ENCODE measurements at regions not wholly inside any gene's neighbourhood (a gene's known extent, or its start where the extent isn't known, plus 50 kb on each side); places are given as distances from the start of the nearest gene placed in this dataset.

- H3K4me3 ChIP-seq (ENCODE audit: low read depth, low read length) = no peak overlapping the region
- TF ChIP-seq, protein P1, sequence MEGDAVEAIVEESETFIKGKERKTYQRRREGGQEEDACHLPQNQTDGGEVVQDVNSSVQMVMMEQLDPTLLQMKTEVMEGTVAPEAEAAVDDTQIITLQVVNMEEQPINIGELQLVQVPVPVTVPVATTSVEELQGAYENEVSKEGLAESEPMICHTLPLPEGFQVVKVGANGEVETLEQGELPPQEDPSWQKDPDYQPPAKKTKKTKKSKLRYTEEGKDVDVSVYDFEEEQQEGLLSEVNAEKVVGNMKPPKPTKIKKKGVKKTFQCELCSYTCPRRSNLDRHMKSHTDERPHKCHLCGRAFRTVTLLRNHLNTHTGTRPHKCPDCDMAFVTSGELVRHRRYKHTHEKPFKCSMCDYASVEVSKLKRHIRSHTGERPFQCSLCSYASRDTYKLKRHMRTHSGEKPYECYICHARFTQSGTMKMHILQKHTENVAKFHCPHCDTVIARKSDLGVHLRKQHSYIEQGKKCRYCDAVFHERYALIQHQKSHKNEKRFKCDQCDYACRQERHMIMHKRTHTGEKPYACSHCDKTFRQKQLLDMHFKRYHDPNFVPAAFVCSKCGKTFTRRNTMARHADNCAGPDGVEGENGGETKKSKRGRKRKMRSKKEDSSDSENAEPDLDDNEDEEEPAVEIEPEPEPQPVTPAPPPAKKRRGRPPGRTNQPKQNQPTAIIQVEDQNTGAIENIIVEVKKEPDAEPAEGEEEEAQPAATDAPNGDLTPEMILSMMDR (IDR thresholded peaks at IDR 0.05; ENCODE audit: low read depth, low read length) = no peak
- no peak for TF ChIP-seq MAX (IDR thresholded peaks at IDR 0.05; ENCODE audit: low read depth, low read length)
- DNase-seq (ENCODE audit: low read depth) = no peak
These were observed 122.2 kb downstream of the ACTL8 start for GRCh38 chr1:17877316-17877715.

DNA sequence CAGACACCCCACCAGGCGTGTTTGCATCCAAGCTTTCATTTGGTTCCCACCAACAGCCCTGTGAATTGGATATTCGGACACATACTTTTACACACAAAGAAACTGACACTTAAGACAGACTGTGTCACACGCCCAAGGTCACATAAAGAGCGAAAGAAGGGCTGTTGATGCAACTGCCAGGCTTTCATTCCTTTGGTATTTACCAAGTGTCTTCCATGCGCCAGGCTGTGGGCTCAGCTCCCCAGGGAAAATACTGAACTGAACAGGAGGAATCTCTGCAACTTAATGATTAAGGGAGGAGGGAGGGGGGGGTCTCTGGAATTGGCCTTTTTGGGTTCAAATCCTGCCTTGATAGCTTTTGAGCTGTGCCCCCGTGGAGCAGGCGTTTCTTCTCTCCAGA, 122.8 kb downstream of the ACTL8 start:
- TF ChIP-seq, protein P1 (IDR thresholded peaks at IDR 0.05; ENCODE audit: low read depth, low read length) = no peak
- TF ChIP-seq MYC (IDR thresholded peaks at IDR 0.05; ENCODE audit: low read depth, low read length) = no peak
- TF ChIP-seq MAX (IDR thresholded peaks at IDR 0.05; ENCODE audit: low read depth, low read length) = no peak
- TF ChIP-seq POLR2A (IDR thresholded peaks at IDR 0.05; ENCODE audit: extremely low read depth, insufficient read length) = no peak
- DNase-seq (ENCODE audit: low read depth) = no peak
- no peak overlapping the region for H3K4me3 ChIP-seq (ENCODE audit: low read depth, low read length)

DNA sequence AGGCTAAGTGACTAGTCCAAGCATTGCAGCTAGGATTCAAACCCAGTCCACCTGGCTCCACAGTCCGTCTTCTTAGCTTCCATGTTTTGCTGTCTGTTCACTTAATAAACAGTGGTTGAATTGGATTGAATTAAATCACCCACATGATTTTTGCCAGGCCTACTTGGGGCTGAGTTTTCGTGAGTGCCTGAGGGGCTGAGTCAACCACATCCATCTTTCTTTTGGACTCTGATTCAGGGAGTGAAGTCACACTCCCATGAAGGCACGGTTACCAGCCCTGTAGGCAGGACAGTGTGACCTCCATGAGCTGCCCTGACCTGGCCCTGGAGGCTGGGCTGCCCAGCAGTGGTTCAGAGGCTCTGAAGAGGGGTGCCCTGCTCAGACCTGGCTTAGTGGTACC, 123.7 kb downstream of the ACTL8 start:
- DNase-seq (ENCODE audit: low read depth) = no peak
- no peak overlapping the region for H3K4me3 ChIP-seq (ENCODE audit: low read depth, low read length)
- no peak for TF ChIP-seq POLR2A (IDR thresholded peaks at IDR 0.05; ENCODE audit: extremely low read depth, insufficient read length)
- TF ChIP-seq MYC (IDR thresholded peaks at IDR 0.05; ENCODE audit: low read depth, low read length) = no peak
- no peak for TF ChIP-seq MAX (IDR thresholded peaks at IDR 0.05; ENCODE audit: low read depth, low read length)
- TF ChIP-seq, protein P1 (IDR thresholded peaks at IDR 0.05; ENCODE audit: low read depth, low read length) = no peak

GRCh38 chr1:17880449-17880848, 125.3 kb downstream of the ACTL8 start:
- H3K4me3 ChIP-seq (ENCODE audit: low read depth, low read length) = no peak overlapping the region
- no peak for DNase-seq (ENCODE audit: low read depth)
- TF ChIP-seq MAX (IDR thresholded peaks at IDR 0.05; ENCODE audit: low read depth, low read length) (no peak), POLR2A (IDR thresholded peaks at IDR 0.05; ENCODE audit: extremely low read depth, insufficient read length) (no peak), MYC (IDR thresholded peaks at IDR 0.05; ENCODE audit: low read depth, low read length) (no peak)
- TF ChIP-seq, protein P1 (IDR thresholded peaks at IDR 0.05; ENCODE audit: low read depth, low read length) = no peak

DNA sequence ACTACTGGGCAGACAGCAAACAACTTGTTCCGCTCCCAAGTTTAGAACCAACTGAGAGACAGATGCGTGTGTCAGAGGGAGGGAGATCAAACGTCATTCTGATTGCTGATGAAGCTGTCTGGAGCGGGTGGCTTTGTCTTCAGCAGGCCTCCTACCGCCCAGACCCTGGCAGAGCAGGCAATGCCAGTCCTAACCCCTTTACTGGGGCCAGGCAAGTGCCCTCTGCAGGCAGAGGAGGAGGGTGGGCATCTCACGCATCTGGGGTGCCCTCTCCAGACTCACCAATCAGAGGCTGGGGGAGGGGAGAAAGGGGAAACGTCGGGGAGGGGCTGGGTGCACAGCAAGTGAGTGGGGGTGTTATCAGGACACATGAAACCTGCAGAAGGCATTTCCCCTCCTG, 126.6 kb downstream of the ACTL8 start:
- H3K4me3 ChIP-seq (ENCODE audit: low read depth, low read length) = no peak overlapping the region
- DNase-seq (ENCODE audit: low read depth) = no peak
- no peak for TF ChIP-seq MAX (IDR thresholded peaks at IDR 0.05; ENCODE audit: low read depth, low read length)
- TF ChIP-seq, protein P1 (IDR thresholded peaks at IDR 0.05; ENCODE audit: low read depth, low read length) = no peak
- TF ChIP-seq POLR2A (IDR thresholded peaks at IDR 0.05; ENCODE audit: extremely low read depth, insufficient read length) = no peak
- TF ChIP-seq MYC (IDR thresholded peaks at IDR 0.05; ENCODE audit: low read depth, low read length) = no peak

GRCh38 chr1:17883136-17883535, 128.0 kb downstream of the ACTL8 start:
- H3K4me3 ChIP-seq (ENCODE audit: low read depth, low read length) = no peak overlapping the region
- DNase-seq (ENCODE audit: low read depth) = no peak
- TF ChIP-seq, protein P1 (IDR thresholded peaks at IDR 0.05; ENCODE audit: low read depth, low read length) = no peak
- no peak for TF ChIP-seq POLR2A (IDR thresholded peaks at IDR 0.05; ENCODE audit: extremely low read depth, insufficient read length)
